ENCODE measurements at regions not wholly inside any gene's neighbourhood (a gene's known extent, or its start where the extent isn't known, plus 50 kb on each side); places are given as distances from the start of the nearest gene placed in this dataset.

GRCh38 chr1:182182311-182182710 lies 120.8 kb upstream of the ZNF648 start:
- ATAC-seq (ENCODE audit: poor library complexity): no peak
- no peaks in the 10 kb centered on the region for H3K27me3 ChIP-seq (ENCODE audit: control insufficient read depth in 1 of 2, insufficient read depth in 2 of 2, low read length in 2 of 2)
- no peak overlapping the region for H3K4me3 ChIP-seq (ENCODE audit: low read length)
- H3K9me3 ChIP-seq (ENCODE audit: control insufficient read depth in 1 of 2, insufficient read depth in 1 of 2, low read length in 2 of 2): no peaks in the 10 kb centered on the region
- no peaks in the 10 kb centered on the region for H3K4me1 ChIP-seq (ENCODE audit: insufficient read depth, low read length)
- ChIA-PET POLR2A (no interaction called here), CTCF (interaction anchor here (0.7 to 1.4 kb wide), 2 partner anchors 15 to 39 kb away, joined by 3 read pairs; no protein-coding TSS in a partner anchor)
- intact Hi-C loops (cut with DNase I, micrococcal nuclease): no loop called here
- Mint-ChIP-seq H3K27me3 (peaks cover 9% of the 10 kb centered on the region), H3K36me3 (ENCODE audit: low read depth) (no peaks in the 10 kb centered on the region), H3K27ac (no peak overlapping the region), H3K4me1 (ENCODE audit: low read depth) (no peaks in the 10 kb centered on the region), H3K9me3 (no peaks in the 10 kb centered on the region), H3K4me3 (no peak overlapping the region)
- no peak for DNase-seq
- no peak overlapping the region for H3K27ac ChIP-seq (ENCODE audit: low read depth in 1 of 2, low read length in 2 of 2)
- no peak for TF ChIP-seq CTCF (IDR thresholded peaks at IDR 0.05)
- no peaks in the 10 kb centered on the region for H3K36me3 ChIP-seq (ENCODE audit: insufficient read depth, low read length)

- ATAC-seq (ENCODE audit: poor library complexity) (no peak), DNase-seq (no peak)
- Histone ChIP-seq H3K36me3 (ENCODE audit: insufficient read depth, low read length) (no peaks in the 10 kb centered on the region), H3K9me3 (ENCODE audit: control insufficient read depth in 1 of 2, insufficient read depth in 1 of 2, low read length in 2 of 2) (peaks cover 0 to 3% of the 10 kb centered on the region in 2 experiments), H3K27me3 (ENCODE audit: control insufficient read depth in 1 of 2, insufficient read depth in 2 of 2, low read length in 2 of 2) (no peaks in the 10 kb centered on the region), H3K4me3 (ENCODE audit: low read length) (no peak overlapping the region), H3K4me1 (ENCODE audit: insufficient read depth, low read length) (no peaks in the 10 kb centered on the region), H3K27ac (ENCODE audit: low read depth in 1 of 2, low read length in 2 of 2) (no peak overlapping the region)
- intact Hi-C loops (cut with DNase I, micrococcal nuclease): no loop called here
- Mint-ChIP-seq H3K27me3 (peaks cover 9% of the 10 kb centered on the region), H3K36me3 (ENCODE audit: low read depth) (no peaks in the 10 kb centered on the region), H3K4me1 (ENCODE audit: low read depth) (no peaks in the 10 kb centered on the region), H3K9me3 (no peaks in the 10 kb centered on the region), H3K4me3 (no peak overlapping the region), H3K27ac (no peak overlapping the region)
- TF ChIP-seq CTCF (IDR thresholded peaks at IDR 0.05): no peak
- POLR2A ChIA-PET: no interaction called here
- CTCF ChIA-PET: no interaction called here
Measured at GRCh38 chr1:182181167-182181572, 119.7 kb upstream of the ZNF648 start.

- TF ChIP-seq CTCF (IDR thresholded peaks at IDR 0.05): no peak
- Histone ChIP-seq H3K9me3 (ENCODE audit: control insufficient read depth in 1 of 2, insufficient read depth in 1 of 2, low read length in 2 of 2) (peaks cover 0 to 3% of the 10 kb centered on the region in 2 experiments), H3K27ac (ENCODE audit: low read depth in 1 of 2, low read length in 2 of 2) (no peak overlapping the region), H3K4me1 (ENCODE audit: insufficient read depth, low read length) (no peaks in the 10 kb centered on the region), H3K36me3 (ENCODE audit: insufficient read depth, low read length) (no peaks in the 10 kb centered on the region), H3K4me3 (ENCODE audit: low read length) (no peak overlapping the region), H3K27me3 (ENCODE audit: control insufficient read depth in 1 of 2, insufficient read depth in 2 of 2, low read length in 2 of 2) (no peaks in the 10 kb centered on the region)
- H3K9me3 Mint-ChIP-seq: no peaks in the 10 kb centered on the region
- DNase-seq: peak in 2 of 14 experiments; percentile 23 to 35
- CTCF ChIA-PET: no interaction called here
- POLR2A ChIA-PET: no interaction called here
- no peaks in the 10 kb centered on the region for H3K4me1 Mint-ChIP-seq (ENCODE audit: low read depth)
- no peak overlapping the region for H3K4me3 Mint-ChIP-seq
- no peaks in the 10 kb centered on the region for H3K36me3 Mint-ChIP-seq (ENCODE audit: low read depth)
- peaks cover 1% of the 10 kb centered on the region for H3K27me3 Mint-ChIP-seq
- intact Hi-C loops (cut with DNase I, micrococcal nuclease): no loop called here
- no peak overlapping the region for H3K27ac Mint-ChIP-seq
- no peak for ATAC-seq (ENCODE audit: poor library complexity)
Measured at GRCh38 chr1:182175361-182175931, 113.9 kb upstream of the ZNF648 start.

Measured in CD4-positive, alpha-beta T cell (primary cell).